Hematopoietic multipotent progenitor cell treated with erythropoietin and hydrocortisone succinate and interleukin-3 and kit ligand, for 17 days (in vitro differentiated cells): ENCODE measurements at regions not wholly inside any gene's neighbourhood (a gene's known extent, or its start where the extent isn't known, plus 50 kb on each side); places are given as distances from the start of the nearest gene placed in this dataset.
A peak's percentile ranks its signal among the peaks of the same experiment; 100 is the strongest.
"Not testable (repeated sequence)": the region's sequence is repeated elsewhere in the genome, so short reads cannot be mapped to it uniquely, and the experiment has no call there.

Experiments
- DNase-seq: peaks from one replicate; pipeline ENCODE4 v3.0.0-alpha.2; 2015; ENCODE audit warnings: low spot score

DNA sequence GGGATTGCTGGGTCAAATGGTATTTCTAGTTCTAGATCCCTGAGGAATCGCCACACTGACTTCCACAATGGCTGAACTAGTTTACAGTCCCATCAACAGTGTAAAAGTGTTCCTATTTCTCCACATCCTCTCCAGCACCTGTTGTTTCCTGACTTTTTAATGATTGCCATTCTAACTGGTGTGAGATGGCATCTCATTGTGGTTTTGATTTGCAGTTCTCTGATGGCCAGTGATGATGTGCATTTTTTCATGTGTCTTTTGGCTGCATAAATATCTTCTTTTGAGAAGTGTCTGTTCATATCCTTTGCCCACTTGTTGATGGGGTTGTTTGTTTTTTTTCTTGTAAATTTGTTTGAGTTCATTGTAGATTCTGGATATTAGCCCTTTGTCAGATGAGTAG is 220.3 kb downstream of the NPR3 start:
- not testable (repeated sequence) for DNase-seq

DNA sequence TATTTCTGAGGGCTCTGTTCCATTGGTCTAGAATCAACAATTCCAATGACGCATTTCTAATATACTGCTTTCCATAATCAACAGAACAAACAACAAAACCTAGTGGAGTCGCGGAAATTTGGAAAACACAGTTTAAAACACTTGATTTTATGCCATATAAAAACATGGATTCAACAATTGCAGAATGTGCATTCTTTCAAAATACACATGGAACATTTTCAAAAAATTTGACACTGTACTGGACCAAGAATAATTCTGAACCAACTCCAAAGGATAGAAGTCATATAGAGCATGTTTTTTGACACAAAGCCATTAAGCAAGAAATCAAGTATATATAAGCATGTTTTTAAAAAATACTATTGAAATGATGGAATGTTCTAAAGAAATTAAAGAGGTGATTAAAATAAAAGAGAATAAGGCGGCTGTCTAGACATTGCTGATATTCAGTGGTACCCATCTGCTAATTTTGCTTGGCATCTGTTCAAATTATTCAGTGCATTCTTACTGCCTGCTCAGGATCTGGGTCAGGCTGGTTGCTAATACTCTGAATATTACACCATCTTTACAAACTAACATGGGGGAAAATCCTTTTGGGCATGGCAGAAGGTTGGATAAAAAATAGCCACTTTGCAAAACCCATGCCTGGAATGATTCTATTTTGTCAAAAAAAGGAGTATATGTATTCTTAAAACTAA is 221.3 kb downstream of the NPR3 start:
- no peak for DNase-seq

DNA sequence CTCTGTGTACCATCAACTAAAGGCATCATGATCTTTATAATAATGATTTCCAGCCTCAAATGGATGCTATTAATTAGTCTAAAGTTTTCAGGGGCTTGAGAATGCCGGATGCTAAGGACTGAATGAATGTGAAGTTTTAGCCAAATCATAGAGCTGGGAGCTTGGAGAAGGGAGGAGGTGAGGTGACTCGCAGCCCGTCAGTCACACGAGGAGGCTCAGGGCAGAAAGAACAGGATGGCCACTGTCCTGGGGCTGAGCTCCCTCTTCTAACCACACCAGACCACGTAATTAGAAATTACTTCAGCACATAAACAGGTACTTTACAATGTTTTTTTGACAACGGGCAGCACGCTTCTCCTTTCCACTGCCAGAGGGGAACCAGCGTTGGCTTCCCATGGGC is 222.6 kb downstream of the NPR3 start:
- no peak for DNase-seq

DNA sequence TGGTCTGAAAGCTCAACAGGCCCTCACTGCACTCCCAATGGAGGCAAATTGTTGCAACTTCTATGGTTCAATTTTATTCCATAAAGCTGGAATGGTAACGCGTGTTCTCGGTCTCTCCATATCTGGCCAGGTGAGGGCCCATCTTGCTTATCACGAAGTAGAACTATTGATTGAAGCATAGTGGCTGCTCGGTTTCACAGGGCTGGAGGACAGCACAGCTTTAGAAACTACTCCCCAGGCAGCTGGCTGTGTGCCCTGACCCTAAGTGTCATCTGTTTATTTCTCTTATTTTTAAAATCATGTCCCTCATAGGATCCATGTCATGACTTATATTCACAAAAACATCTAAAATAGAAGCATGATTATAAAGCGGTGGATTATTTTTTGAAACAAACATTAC is 223.4 kb downstream of the NPR3 start:
- no peak for DNase-seq

DNA sequence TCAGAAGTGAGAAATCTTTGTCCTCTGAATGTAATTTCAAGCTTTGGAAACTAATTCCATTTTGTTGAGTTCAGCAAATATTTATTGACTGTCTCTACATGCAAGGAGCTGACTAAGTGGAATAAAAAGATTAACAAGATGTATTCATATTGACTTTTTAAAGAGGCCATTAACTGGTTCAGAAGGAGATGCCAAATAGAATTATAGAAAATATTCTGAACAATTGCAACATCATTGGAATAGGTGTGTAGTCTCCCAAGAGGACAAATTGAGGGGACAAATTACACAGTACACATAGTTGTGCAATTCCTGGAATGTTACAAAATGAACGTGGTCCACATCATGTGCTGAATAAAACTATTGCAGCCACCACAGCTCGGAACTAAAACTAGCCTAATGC is 224.2 kb downstream of the NPR3 start:
- DNase-seq: no peak

DNA sequence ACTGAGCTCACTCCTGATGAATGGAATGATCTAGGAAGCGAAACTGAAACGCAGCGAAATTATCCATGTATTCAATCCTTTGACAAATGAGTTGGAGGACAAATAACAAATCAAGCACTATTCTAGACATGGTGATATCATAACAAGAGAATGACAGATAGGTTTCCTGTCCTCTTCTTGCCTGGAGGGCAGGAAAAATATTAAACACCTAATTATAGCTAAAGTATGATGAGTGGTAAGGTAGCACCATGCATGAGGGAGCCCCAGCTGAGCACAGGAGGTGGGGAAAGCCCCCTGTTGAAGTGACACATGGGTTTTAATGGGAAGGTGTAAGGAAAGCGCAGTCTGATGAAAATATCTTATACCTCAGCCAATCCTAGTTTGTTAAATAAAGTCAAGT is 225.2 kb downstream of the NPR3 start:
- DNase-seq: no peak

DNA sequence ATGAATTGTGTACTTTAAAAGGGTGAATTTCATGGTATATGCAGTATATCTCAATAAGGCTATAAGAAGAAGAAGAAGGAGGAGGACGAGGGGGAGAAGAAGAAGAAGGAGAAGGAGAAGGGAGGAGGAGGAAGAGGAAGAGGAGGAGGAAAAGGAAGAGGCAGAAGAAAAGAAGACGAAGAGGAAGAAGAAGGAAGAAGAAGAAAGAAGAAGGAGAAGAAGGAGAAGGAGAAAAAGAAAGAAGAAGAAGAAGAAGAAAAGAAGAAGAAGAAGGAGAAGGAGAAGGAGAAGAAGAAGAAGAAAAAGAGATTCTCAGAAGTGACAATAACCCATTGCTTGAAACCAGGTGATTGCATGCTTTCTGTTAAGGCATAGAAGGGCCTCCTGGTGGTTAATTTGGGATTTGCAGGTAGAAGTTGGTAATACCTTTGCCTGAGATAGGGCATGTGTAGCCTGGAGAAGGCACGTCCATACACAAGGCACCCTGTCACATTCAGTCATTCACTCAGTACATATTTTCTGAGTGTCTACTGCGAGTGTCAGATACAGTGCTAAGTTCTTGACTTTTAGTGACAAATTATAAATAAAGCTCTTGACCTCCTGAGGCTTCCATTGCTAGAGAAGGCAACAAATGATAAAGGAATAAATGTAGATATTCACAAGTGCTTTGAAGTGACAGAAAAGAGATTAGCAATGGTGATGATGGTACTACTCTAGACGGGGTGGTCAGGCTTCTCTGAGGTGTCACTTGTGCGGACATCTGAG is 231.3 kb downstream of the NPR3 start:
- DNase-seq: peak; percentile 10

DNA sequence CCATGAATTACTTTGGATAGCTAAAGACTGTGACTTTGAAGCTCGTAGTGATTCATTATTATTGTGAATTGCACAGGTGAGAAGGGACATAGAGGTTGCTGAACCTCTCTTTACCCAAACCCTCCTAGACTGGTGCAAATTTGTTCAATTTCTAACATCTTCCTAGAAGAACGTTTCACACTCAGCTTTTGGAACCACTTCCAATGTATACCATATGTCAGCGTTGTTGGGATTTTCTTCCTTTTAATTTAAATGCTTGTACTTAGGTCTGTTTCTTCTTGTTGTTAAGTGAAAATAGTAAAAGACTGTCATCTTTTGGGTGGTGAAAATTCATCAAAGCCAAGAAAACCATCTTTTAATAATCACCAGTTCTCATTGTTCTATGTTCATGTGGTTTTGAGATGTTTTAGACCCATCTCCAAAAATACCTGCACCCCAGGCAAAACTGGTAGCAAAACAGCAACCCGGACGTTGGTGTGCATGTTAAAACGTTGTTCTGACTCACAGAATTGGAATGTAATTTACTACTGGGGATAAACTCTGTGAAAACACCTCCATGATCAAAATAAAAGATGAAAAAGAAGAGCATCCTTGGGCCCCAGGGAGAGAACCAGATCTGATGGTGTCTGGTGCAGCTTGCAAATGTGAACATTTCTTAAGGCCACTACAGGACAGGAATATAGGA is 238.3 kb downstream of the NPR3 start:
- no peak for DNase-seq

DNA sequence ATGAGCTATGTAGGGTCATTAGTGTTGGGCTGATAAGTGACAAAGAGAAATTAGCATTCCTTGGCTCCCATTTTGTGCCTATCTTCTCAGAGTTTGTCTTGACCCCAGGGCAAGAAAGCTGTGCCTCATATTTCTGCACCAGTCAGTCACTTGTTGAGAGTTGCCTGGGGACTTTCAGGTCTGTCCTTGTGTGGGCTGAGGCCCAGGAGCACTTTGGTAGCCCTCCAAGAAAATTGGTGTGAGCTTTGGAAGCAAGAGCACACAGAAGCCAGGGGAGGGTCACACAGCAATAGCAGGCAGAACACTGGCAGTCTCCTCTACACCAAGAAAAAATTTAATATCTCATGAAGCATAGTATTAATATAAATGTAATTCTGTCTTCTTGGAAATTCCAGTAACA is 239.9 kb downstream of the NPR3 start:
- no peak for DNase-seq

DNA sequence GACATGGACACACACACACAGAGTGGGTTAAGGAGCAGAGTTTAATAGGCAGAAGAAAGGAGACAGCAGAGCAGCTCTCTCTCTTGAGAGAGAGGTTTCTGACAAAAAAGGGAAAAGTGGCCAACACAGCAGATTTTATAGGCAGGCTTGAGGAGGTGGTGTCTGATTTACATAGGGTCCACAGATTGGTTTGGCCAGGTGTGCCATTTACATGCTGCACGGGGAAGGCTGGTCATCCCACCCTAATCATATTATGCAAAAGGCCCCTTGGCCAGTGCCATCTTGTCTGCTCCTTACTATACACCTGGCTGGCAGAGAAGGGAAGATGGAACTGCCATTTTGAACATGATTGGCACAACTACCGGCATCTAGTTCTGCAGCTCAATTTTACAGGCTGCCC is 240.8 kb downstream of the NPR3 start:
- DNase-seq: no peak

DNA sequence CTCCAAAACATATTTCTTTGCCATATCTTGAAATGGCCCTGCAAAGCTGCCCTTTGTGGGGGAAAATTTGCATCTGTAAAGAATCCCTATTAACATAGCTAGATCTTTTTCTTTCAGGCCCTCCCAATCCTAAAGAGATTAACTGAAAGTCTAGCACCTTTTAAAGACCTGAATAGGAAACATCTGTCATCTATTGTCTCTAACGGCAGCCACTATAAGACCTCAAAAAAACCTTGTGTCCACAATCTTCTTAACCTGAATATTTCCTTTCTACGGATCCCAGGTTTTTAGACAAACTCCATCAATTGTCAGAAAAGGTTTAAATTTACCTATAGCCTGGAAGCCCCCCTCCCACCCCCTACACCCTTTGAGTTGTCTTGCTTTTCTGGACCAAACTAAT is 241.3 kb downstream of the NPR3 start:
- not testable (repeated sequence) for DNase-seq

DNA sequence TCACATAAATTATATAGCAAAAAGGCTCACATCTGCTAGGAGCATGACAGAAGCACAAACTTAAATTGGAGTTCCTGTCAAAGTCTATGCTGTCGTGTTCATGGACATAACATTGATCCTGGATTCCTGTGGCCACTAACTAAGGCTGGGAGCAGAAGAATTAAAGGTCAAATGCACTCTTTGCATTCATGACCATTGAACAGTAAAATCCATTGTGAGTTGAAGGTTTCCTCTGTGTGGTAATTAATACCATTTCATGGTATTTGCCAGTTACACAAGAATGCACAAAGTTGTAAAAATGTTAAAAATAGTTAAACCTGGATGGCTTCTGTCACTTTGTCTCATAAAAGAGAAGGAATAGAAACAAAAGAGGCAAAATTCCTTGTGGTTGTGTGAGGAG is 242.6 kb downstream of the NPR3 start:
- DNase-seq: no peak

DNA sequence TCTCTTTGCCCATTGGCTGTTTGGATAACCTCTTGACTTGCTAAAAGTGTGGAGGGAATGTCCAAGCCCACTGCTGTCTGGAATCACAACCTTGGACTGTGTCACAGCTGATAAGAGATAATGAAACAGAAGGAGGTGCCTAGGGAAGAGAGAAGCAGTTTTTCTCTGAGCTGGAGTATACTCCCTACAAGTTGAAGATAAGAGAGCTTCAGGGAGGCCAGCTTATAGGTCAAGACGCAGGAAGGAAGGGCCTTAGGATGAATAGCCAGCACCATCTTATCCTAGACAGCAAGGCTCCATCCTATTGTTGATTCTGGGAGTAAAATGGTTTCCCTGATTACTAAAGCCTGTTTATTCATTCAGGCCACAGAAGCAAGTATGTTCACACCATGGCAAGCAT is 244.7 kb downstream of the NPR3 start:
- DNase-seq: no peak

DNA sequence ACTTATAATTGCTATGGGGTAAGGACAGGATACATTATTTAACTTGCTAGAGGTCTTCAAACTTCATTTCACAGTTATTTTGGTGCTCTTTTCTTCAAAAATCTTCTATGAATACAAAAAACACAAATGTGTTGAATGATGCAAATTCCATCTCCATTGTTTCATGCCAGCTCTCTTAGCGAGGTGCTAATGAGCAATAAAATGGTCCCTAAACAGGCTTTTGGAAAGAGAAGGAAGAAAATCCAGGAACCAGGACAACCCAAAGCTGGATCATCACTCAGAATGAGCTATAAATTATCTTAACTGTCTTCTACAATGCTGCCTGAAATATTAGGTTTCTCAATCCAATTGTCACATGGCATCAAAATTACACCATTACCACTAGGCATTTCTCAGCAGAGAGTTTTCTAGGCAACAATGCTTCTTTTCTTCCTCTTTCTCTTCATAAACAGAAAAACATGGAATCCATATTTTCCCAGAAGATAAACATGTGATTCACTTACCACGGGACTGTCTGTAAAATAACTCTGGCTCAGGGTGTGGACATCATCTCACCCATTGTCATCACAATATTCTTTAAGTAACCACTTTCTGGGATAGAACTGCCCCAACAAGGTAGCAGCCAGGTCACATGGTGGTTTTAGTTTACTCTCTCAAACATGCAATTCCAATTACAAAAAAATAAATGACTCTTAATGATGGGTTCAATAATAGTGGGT is 249.4 kb downstream of the NPR3 start:
- no peak for DNase-seq

DNA sequence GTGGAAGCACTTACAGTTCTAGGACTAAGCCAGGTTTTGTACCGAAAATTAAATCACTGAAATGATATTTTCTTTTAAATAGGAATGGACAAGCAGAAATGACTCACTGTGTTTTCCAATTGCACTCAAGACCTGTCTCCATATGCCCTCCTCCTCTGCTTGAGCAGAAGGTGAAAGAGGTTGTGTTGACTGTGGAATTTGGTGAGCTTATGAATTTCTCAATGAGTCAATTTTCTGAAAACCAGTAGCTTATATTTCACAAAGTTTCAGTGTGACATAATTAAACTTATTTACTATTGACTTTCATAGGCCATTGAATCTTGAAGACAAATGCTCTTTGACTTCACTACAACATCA is 249.9 kb downstream of the NPR3 start:
- DNase-seq: no peak

DNA sequence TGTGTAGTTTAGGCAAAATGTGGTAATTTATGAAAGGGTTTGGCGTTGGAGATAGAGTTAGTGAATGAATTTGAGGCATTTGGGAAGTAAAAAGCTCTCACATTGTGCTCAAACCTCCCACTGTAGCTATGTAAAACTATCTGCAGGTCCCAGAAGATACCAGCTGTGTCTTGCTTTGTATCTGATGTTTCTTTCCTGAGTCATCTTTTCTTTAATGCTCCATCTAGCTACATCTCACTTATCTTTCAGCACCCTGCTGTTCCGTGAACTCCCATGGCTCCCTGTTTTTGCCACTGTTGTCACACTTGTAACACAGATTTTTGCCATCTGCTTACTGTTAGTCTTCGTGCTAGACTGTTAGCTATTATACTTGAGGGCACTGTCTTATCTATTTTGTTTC is 253.1 kb downstream of the NPR3 start:
- no peak for DNase-seq

DNA sequence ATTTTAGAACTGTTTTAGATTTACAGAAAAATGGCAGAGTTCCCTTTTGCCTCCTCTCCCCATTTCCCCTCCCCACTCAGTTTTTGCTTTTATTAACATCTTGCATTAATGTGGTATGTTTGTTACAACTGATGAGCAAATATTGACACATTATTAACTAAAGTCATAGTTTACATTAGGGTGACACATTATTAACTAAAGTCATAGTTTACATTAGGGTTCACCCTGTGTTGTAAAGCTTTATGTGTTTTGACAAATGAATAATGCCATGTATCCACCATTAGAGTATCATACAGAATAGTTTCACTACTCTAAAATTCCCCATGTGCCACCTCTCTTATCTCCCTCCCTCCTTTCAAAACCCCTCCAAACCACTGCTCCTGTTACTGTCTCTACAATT is 262.5 kb downstream of the NPR3 start:
- DNase-seq: no peak

DNA sequence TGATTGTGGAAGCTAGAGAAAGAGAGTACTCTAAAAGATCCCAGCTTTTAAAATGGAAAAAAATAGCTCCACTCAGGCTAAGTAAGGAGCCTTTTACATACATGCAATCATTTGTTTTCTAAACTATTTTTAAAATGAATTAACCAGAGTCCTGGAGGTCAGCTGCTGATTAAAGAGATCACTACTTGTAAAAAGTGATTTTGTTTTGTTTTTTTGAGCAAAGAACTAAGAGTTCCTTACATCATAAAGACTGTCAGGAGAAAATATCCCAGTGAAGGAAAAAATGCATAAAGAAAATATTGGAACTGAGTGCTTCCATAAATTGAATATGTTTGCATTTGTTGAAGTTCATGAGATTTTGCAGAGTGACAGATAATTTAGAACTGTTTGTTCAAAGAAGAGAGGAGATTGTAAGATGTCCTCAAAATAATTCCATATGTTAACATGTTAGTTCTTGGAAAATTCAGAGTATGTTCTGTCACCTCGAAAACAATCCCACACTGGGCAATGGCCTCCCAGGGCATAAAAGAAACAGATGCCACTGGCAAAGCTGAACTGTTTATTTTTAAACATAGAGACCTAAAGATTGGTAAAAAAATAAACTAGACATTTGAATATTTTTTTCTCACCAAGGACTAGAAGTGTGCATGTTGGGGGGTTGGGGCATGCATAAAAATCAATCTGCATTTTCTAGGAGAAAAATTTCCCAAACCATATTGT is 264.7 kb downstream of the NPR3 start:
- DNase-seq: no peak

DNA sequence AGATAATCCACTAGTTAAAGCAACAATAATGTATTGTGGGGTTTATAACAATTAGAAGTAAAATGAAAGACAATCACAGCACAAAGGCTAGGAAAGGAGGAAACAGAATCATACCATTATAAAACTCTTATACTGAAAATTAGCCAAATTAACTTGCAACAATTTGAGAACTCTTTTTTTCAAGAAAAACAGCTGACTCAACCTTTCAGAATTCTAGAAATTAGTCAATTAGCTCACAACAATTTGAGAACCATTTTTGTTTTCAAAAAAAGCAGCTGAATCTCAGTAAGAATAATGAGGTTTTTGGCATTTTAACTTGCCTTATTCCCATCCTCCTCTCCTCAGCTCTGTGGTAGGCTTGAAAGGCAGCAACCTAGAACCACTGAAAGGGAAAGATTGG is 269.9 kb downstream of the NPR3 start:
- no peak for DNase-seq

DNA sequence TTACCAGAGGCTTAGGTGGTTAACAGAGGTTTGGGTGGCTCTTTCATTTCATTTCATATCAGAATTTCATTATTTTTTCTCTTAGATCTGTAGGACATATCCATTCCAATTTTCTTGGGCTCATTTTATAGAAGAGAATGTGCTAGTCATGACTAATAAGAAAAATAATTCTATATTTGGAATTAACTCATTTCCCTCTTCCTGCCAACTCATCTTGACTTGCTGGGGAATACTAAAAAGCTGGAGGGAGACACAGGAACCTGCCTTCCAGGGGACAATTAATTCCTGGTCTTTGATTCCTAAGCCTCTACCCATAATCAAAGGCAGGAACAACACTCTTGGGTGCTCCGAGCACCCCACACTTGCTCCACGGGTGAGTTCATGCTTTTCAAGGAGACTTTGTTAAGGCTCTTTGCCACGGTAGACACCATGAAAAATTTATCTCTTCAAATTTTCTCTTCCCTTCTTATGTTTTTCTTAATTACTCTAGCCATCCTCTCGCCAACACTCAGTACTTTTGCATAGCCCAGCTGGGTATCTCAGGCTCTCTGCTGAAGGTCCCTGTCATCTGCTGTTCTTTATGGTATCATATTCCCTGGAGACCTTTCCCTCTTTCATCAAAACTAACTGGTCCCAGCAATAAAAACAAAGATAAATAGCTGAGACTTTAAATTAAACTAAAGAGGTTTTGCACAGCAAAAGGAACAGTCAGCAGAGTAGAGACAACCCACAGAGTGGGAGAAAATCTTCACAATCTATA is 273.9 kb downstream of the NPR3 start:
- no peak for DNase-seq

DNA sequence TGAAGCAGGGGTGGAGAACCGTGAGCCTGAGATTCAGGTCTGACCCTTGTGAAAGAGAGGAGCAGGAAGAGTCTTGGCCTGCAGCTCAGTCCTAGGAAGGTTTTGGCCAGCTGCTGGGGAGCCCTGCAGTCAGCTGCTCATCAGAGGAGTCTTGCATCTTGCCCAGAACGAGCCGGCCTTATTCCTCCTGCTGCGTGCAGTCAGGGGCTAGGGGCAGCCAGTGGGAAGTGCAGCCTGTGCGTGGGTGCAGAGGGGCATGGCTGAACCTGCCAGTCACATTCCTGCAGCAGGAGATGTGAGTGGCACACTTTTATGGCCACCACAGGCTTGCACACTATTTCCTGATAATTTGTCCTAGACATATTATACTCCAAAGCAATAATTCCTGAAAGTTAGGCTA is 278.7 kb downstream of the NPR3 start:
- DNase-seq: no peak
